ENCODE measurements at regions not wholly inside any gene's neighbourhood (a gene's known extent, or its start where the extent isn't known, plus 50 kb on each side); places are given as distances from the start of the nearest gene placed in this dataset.
"Not testable (repeated sequence)": the region's sequence is repeated elsewhere in the genome, so short reads cannot be mapped to it uniquely, and the experiment has no call there.

- H3K27ac ChIP-seq (ENCODE audit: low read depth in 1 of 2, low read length in 2 of 2), result no peak overlapping the region
- DNase-seq (ENCODE audit: low spot score), result no peak
These were observed 130.7 kb downstream of the EBLN2 start for GRCh38 chr3:73192036-73192738.

GRCh38 chr3:73193943-73194342 lies 132.5 kb downstream of the EBLN2 start:
- not testable (repeated sequence) for H3K9me3 ChIP-seq (ENCODE audit: control insufficient read depth in 4 of 4, low read length in 3 of 4); H3K36me3 ChIP-seq (ENCODE audit: control insufficient read depth in 4 of 4, insufficient read depth in 3 of 4, low read depth in 1 of 4, low read length in 3 of 4); DNase-seq (ENCODE audit: low spot score); H3K27me3 ChIP-seq (ENCODE audit: control insufficient read depth in 4 of 4, insufficient read depth in 4 of 4, low read length in 3 of 4); H3K4me3 ChIP-seq (ENCODE audit: low read depth in 1 of 3, low read length in 3 of 3); H3K27ac ChIP-seq (ENCODE audit: low read depth in 1 of 2, low read length in 2 of 2); H3K9ac ChIP-seq (ENCODE audit: low read depth in 1 of 2, low read length in 2 of 2); H3K4me1 ChIP-seq (ENCODE audit: control insufficient read depth in 4 of 4, insufficient read depth in 4 of 4, low read length in 3 of 4)
- 86% methylated on average over 5 of the region's 5 CpGs for WGBS

More at GRCh38 chr3:73192036-73192738, 130.7 kb downstream of the EBLN2 start:
- Histone ChIP-seq H3K4me1 (ENCODE audit: control insufficient read depth in 4 of 4, insufficient read depth in 4 of 4, low read length in 3 of 4) (peaks cover 0 to 2% (median 0%) of the 10 kb centered on the region in 4 donors), H3K4me3 (ENCODE audit: low read depth in 1 of 3, low read length in 3 of 3) (no peak overlapping the region), H3K9me3 (ENCODE audit: control insufficient read depth in 4 of 4, low read length in 3 of 4) (no peaks in the 10 kb centered on the region), H3K36me3 (ENCODE audit: control insufficient read depth in 4 of 4, insufficient read depth in 3 of 4, low read depth in 1 of 4, low read length in 3 of 4) (no peaks in the 10 kb centered on the region), H3K9ac (ENCODE audit: low read depth in 1 of 2, low read length in 2 of 2) (no peak overlapping the region), H3K27me3 (ENCODE audit: control insufficient read depth in 4 of 4, insufficient read depth in 4 of 4, low read length in 3 of 4) (no peaks in the 10 kb centered on the region)
- no peak for TF ChIP-seq ATF3 (IDR thresholded peaks at IDR 0.05)
- TF ChIP-seq MAX (IDR thresholded peaks at IDR 0.05), result no peak
- TF ChIP-seq HNF4G (IDR thresholded peaks at IDR 0.05), result no peak
- WGBS, result 75% methylated on average over 7 of the region's 7 CpGs

- peaks cover 0 to 2% (median 0%) of the 10 kb centered on the region in 4 donors for H3K4me1 ChIP-seq (ENCODE audit: control insufficient read depth in 4 of 4, insufficient read depth in 4 of 4, low read length in 3 of 4)
- H3K9me3 ChIP-seq (ENCODE audit: control insufficient read depth in 4 of 4, low read length in 3 of 4), result no peaks in the 10 kb centered on the region
- no peaks in the 10 kb centered on the region for H3K36me3 ChIP-seq (ENCODE audit: control insufficient read depth in 4 of 4, insufficient read depth in 3 of 4, low read depth in 1 of 4, low read length in 3 of 4)
- H3K9ac ChIP-seq (ENCODE audit: low read depth in 1 of 2, low read length in 2 of 2), result no peak overlapping the region
- H3K27me3 ChIP-seq (ENCODE audit: control insufficient read depth in 4 of 4, insufficient read depth in 4 of 4, low read length in 3 of 4), result no peaks in the 10 kb centered on the region
- no peak overlapping the region for H3K27ac ChIP-seq (ENCODE audit: low read depth in 1 of 2, low read length in 2 of 2)
- no peak overlapping the region for H3K4me3 ChIP-seq (ENCODE audit: low read depth in 1 of 3, low read length in 3 of 3)
- no peak for DNase-seq (ENCODE audit: low spot score)
- TF ChIP-seq FOXA2 (IDR thresholded peaks at IDR 0.05), result no peak
- TF ChIP-seq REST (IDR thresholded peaks at IDR 0.05), result no peak
- TF ChIP-seq NR2F2 (IDR thresholded peaks at IDR 0.05), result no peak
- TF ChIP-seq EGR1 (IDR thresholded peaks at IDR 0.05; ENCODE audit: low read depth in 2 of 2), result no peak
- no peak for TF ChIP-seq CTCF (IDR thresholded peaks at IDR 0.05; ENCODE audit: low read depth, low read length, missing input control)
- no peak for TF ChIP-seq HNF4G (IDR thresholded peaks at IDR 0.05)
- TF ChIP-seq SP1 (IDR thresholded peaks at IDR 0.05), result no peak
- no peak for TF ChIP-seq GABPA (IDR thresholded peaks at IDR 0.05 in 1 of 2, conservative IDR thresholded peaks at IDR 0.05 in 1 of 2)
- TF ChIP-seq FOXA1 (IDR thresholded peaks at IDR 0.05), result no peak
- TF ChIP-seq TAF1 (conservative IDR thresholded peaks at IDR 0.05), result no peak
- TF ChIP-seq ATF3 (IDR thresholded peaks at IDR 0.05), result no peak
- no peak for TF ChIP-seq ZBTB33 (IDR thresholded peaks at IDR 0.05)
- no peak for TF ChIP-seq YY1 (IDR thresholded peaks at IDR 0.05)
- TF ChIP-seq RXRA (IDR thresholded peaks at IDR 0.05), result no peak
- no peak for TF ChIP-seq HNF4A (conservative IDR thresholded peaks at IDR 0.05)
- no peak for TF ChIP-seq RAD21 (IDR thresholded peaks at IDR 0.05)
- no peak for TF ChIP-seq MAX (IDR thresholded peaks at IDR 0.05)
- TF ChIP-seq JUND (IDR thresholded peaks at IDR 0.05), result no peak
- 90% methylated on average over 5 of the region's 5 CpGs for WGBS
These were observed 135.7 kb downstream of the EBLN2 start for GRCh38 chr3:73197187-73197586.

Data from liver (tissue), 8 donors.